OCI-LY7 (cell line): ENCODE measurements at regions not wholly inside any gene's neighbourhood (a gene's known extent, or its start where the extent isn't known, plus 50 kb on each side); places are given as distances from the start of the nearest gene placed in this dataset.

Experiments
- BruUV-seq: library from RNA; stranded (reverse); fragments of 400-500 nt; replicated peaks from 2 replicates; lab custom pipeline; 2021; lab: Mats Ljungman, UMichigan
- CTCF ChIA-PET: fragments of 300-600 bp; sonication (Branson Sonifier 250); formaldehyde crosslinking; loops from one replicate; lab custom pipeline; 2022; ENCODE audit warnings: antibody characterized with exemption; ENCODE audit not compliant: unreplicated experiment; lab: Charles Lee
- POLR2A ChIA-PET: fragments of 300-600 bp; sonication (Branson Sonifier 250); formaldehyde crosslinking; loops from one replicate; lab custom pipeline; 2022; ENCODE audit warnings: antibody characterized with exemption; lab: Charles Lee
- DNase-seq: peaks from one replicate; pipeline ENCODE4 v3.0.0-alpha.2; 2015; ENCODE audit warnings: low spot score
- H2AFZ ChIP-seq: fragments of 200-600 bp; sonication (generic), shearing (Covaris generic); 2 replicates; pipeline ENCODE4 v1.6.1; 2014; ENCODE audit warnings: mild to moderate bottlenecking, antibody characterized with exemption, low read length, moderate library complexity
- H3K27ac ChIP-seq: fragments of 200-600 bp; sonication (generic); 2 replicates; pipeline ENCODE4 v1.5.1; 2014; ENCODE audit warnings: mixed run types, low read depth, mild to moderate bottlenecking, moderate library complexity, low read length, inconsistent platforms; ENCODE audit not compliant: poor library complexity, severe bottlenecking
- H3K36me3 ChIP-seq: fragments of 200-600 bp; sonication (generic); 2 replicates; pipeline ENCODE4 v1.6.1; 2014; ENCODE audit warnings: mild to moderate bottlenecking, antibody characterized with exemption, low read length, moderate library complexity, mixed read lengths; ENCODE audit not compliant: insufficient read depth
- H3K4me1 ChIP-seq: fragments of 200-600 bp; sonication (generic); 2 replicates; pipeline ENCODE4 v1.5.1; 2014; ENCODE audit warnings: mild to moderate bottlenecking, low read length; ENCODE audit not compliant: insufficient read depth, poor library complexity, severe bottlenecking
- H3K4me2 ChIP-seq: fragments of 200-600 bp; sonication (generic); 2 replicates; pipeline ENCODE4 v1.6.1; 2014; ENCODE audit warnings: mild to moderate bottlenecking, low read length
- H3K4me3 ChIP-seq: fragments of 200-600 bp; sonication (generic); 2 replicates; pipeline ENCODE4 v1.5.1; 2014; ENCODE audit warnings: mild to moderate bottlenecking, low read depth, low read length; ENCODE audit not compliant: poor library complexity, severe bottlenecking
- H3K79me2 ChIP-seq: fragments of 200-600 bp; sonication (generic); 2 replicates; pipeline ENCODE4 v1.6.1; 2016; ENCODE audit warnings: low read depth, mild to moderate bottlenecking, low read length, moderate library complexity, mixed read lengths; ENCODE audit not compliant: insufficient read depth
- H3K9me2 ChIP-seq: fragments of 200-600 bp; sonication (generic); 2 replicates; pipeline ENCODE4 v1.6.1; 2016; ENCODE audit warnings: mild to moderate bottlenecking, low read length, mixed read lengths; ENCODE audit not compliant: insufficient read depth
- H3K9me3 ChIP-seq: fragments of 200-600 bp; sonication (generic); 2 replicates; pipeline ENCODE4 v1.6.1; 2014; ENCODE audit warnings: mild to moderate bottlenecking, mixed run types, low read length, mixed read lengths
- H4K20me1 ChIP-seq: fragments of 200-600 bp; sonication (generic); 2 replicates; pipeline ENCODE4 v1.6.1; 2014; ENCODE audit warnings: mild to moderate bottlenecking, antibody characterized with exemption, low read length, moderate library complexity, mixed read lengths; ENCODE audit not compliant: insufficient read depth
- CTCF ChIP-seq: fragments of 200-600 bp; sonication (generic); conservative IDR thresholded peaks from 2 replicates; pipeline ENCODE4 v1.5.1; 2014; ENCODE audit warnings: mild to moderate bottlenecking, antibody characterized with exemption, low read length, moderate library complexity, mixed read lengths
- EZH2phosphoT487 ChIP-seq: fragments of 200-600 bp; sonication (generic); IDR thresholded peaks from 2 replicates; pipeline ENCODE4 v1.6.1; 2018; ENCODE audit warnings: low read depth, borderline replicate concordance, mild to moderate bottlenecking, mixed run types, antibody characterized with exemption, low read length, moderate library complexity, mixed read lengths
- intact Hi-C: fragments of 100-400 bp; cut with micrococcal nuclease; formaldehyde crosslinking; loops from one replicate; pipeline ENCODE4 v1.10.0; 2022; ENCODE audit not compliant: unreplicated experiment

GRCh38 chr9:126204708-126205225, 121.9 kb upstream of the MVB12B start:
- Histone ChIP-seq H3K4me3 (no peak overlapping the region), H3K4me2 (no peak overlapping the region), H3K27ac (no peak overlapping the region), H3K79me2 (no peaks in the 10 kb centered on the region), H4K20me1 (no peaks in the 10 kb centered on the region), H3K4me1 (no peaks in the 10 kb centered on the region), H3K36me3 (no peaks in the 10 kb centered on the region), H2AFZ (no peak overlapping the region), H3K9me3 (no peaks in the 10 kb centered on the region), H3K9me2 (no peaks in the 10 kb centered on the region)
- POLR2A ChIA-PET: no interaction called here
- TF ChIP-seq EZH2phosphoT487: no peak
- no peak for TF ChIP-seq CTCF
- no TSS peak for BruUV-seq
- no peak for DNase-seq
- intact Hi-C loops: no loop called here
- CTCF ChIA-PET: no interaction called here

GRCh38 chr9:126205265-126205664, 121.4 kb upstream of the MVB12B start:
- no peaks in the 10 kb centered on the region for H3K79me2 ChIP-seq
- TF ChIP-seq CTCF: no peak
- TF ChIP-seq EZH2phosphoT487: no peak
- BruUV-seq: no TSS peak
- no peak overlapping the region for H3K27ac ChIP-seq
- H3K4me3 ChIP-seq: no peak overlapping the region
- no peaks in the 10 kb centered on the region for H3K9me2 ChIP-seq
- no peaks in the 10 kb centered on the region for H3K36me3 ChIP-seq
- H4K20me1 ChIP-seq: no peaks in the 10 kb centered on the region
- H3K4me2 ChIP-seq: no peak overlapping the region
- no peaks in the 10 kb centered on the region for H3K9me3 ChIP-seq
- intact Hi-C loops: no loop called here
- no peaks in the 10 kb centered on the region for H3K4me1 ChIP-seq
- ChIA-PET POLR2A (no interaction called here), CTCF (no interaction called here)
- H2AFZ ChIP-seq: no peak overlapping the region
- DNase-seq: no peak

- H4K20me1 ChIP-seq: no peaks in the 10 kb centered on the region
- no peak overlapping the region for H3K27ac ChIP-seq
- H3K9me3 ChIP-seq: no peaks in the 10 kb centered on the region
- no peaks in the 10 kb centered on the region for H3K4me1 ChIP-seq
- TF ChIP-seq CTCF (no peak), EZH2phosphoT487 (no peak)
- H2AFZ ChIP-seq: no peak overlapping the region
- no peaks in the 10 kb centered on the region for H3K79me2 ChIP-seq
- ChIA-PET POLR2A (no interaction called here), CTCF (interaction anchor here (0.7 kb wide), 1 partner anchor 631 kb away, joined by 3 read pairs; no protein-coding TSS in a partner anchor)
- no peak overlapping the region for H3K4me3 ChIP-seq
- H3K9me2 ChIP-seq: no peaks in the 10 kb centered on the region
- no peaks in the 10 kb centered on the region for H3K36me3 ChIP-seq
- BruUV-seq: no TSS peak
- H3K4me2 ChIP-seq: no peak overlapping the region
- intact Hi-C loops: no loop called here
- no peak for DNase-seq
These were observed 120.7 kb upstream of the MVB12B start for GRCh38 chr9:126205845-126206498.
